Activated CD4-positive, alpha-beta memory T cell treated with anti-CD3 and anti-CD28 coated beads for 36 hours (primary cell): ENCODE measurements at regions not wholly inside any gene's neighbourhood (a gene's known extent, or its start where the extent isn't known, plus 50 kb on each side); places are given as distances from the start of the nearest gene placed in this dataset.

Experiments
- CTCF ChIA-PET: fragments of 350-600 bp; sonication (Branson Sonifier 250); formaldehyde crosslinking; loops from one replicate; lab custom pipeline; 2021; ENCODE audit warnings: antibody characterized with exemption, inconsistent platforms; lab: Charles Lee
- POLR2A ChIA-PET: fragments of 350-600 bp; sonication (Branson Sonifier 250); formaldehyde crosslinking; loops from one replicate; lab custom pipeline; 2021; ENCODE audit warnings: antibody characterized with exemption; lab: Charles Lee
- DNase-seq: peaks from one replicate; pipeline ENCODE4 v3.0.0-alpha.2; 2020
- H3K27ac Mint-ChIP-seq: one replicate; pipeline ENCODE4 v1.8.0; 2021; ENCODE audit warnings: mixed read lengths
- H3K27me3 Mint-ChIP-seq: one replicate; pipeline ENCODE4 v1.8.0; 2021; ENCODE audit warnings: mixed read lengths
- H3K36me3 Mint-ChIP-seq: one replicate; pipeline ENCODE4 v1.8.0; 2021; ENCODE audit warnings: mixed read lengths
- H3K4me1 Mint-ChIP-seq: one replicate; pipeline ENCODE4 v1.8.0; 2021; ENCODE audit warnings: low read depth, mixed read lengths
- H3K4me3 Mint-ChIP-seq: one replicate; pipeline ENCODE4 v1.8.0; 2021; ENCODE audit warnings: mild to moderate bottlenecking, mixed read lengths
- H3K9me3 Mint-ChIP-seq: one replicate; pipeline ENCODE4 v1.8.0; 2021; ENCODE audit warnings: mixed read lengths
- intact Hi-C: fragments of 100-400 bp; cut with micrococcal nuclease; formaldehyde crosslinking; loops from one replicate; pipeline ENCODE4 v1.15.1; 2023

DNA sequence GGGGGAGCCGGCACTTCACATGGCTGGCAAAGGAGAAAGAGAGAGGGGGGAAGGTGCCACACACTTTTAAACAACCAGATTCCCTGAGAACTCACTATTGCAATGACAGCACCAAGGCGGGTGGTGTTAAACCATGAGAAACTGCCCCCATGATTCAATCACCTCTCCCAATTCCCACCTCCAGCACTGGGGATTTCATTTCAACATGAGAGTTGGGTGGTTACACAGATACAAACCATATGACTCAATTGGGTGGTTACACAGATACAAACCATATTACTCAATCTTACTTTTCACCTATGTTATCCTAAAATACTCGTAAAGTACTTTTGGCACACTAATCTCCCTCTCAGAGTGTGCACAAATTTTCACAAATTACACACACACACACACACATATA is 1097.5 kb upstream of the TMPRSS15 start:
- DNase-seq, result no peak
- no peaks in the 10 kb centered on the region for H3K27me3 Mint-ChIP-seq
- no peaks in the 10 kb centered on the region for H3K4me1 Mint-ChIP-seq
- H3K9me3 Mint-ChIP-seq, result peaks cover 13% of the 10 kb centered on the region
- ChIA-PET CTCF (no interaction called here), POLR2A (no interaction called here)
- H3K4me3 Mint-ChIP-seq, result no peak overlapping the region
- no peaks in the 10 kb centered on the region for H3K36me3 Mint-ChIP-seq
- intact Hi-C loops, result no loop called here
- H3K27ac Mint-ChIP-seq, result no peak overlapping the region

DNA sequence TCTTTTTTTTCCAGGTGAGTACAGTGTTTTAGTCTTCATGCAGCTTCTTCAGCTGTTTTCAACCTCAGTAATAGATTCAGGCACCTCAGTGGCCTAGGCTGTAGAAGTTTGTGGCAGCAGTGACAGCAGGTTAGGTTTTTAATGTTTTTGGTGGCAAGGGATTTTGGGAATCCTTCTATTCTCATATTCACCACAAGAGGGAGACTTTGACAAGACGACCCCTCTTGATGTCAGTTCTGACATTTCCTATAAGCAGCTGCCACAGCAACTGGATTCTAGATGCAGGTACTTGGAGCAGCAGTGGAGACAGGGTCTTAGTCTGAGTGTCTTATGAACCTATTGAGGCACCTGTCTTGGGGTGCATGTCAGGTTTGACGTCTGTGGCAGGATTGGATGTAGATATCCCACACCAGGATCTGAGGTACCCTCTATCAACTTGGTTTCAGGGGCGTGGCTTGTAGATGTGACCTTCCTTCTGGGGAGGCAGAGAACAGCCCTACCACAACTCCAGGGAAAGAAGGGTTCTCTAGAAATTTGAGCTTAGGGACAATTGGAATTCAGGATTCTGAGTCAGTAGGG is 1104.2 kb upstream of the TMPRSS15 start:
- Mint-ChIP-seq H3K27me3 (no peaks in the 10 kb centered on the region), H3K36me3 (no peaks in the 10 kb centered on the region), H3K4me1 (no peaks in the 10 kb centered on the region), H3K4me3 (no peak overlapping the region), H3K27ac (no peak overlapping the region), H3K9me3 (peaks cover 21% of the 10 kb centered on the region)
- ChIA-PET POLR2A (no interaction called here), CTCF (no interaction called here)
- DNase-seq, result no peak
- intact Hi-C loops, result no loop called here

DNA sequence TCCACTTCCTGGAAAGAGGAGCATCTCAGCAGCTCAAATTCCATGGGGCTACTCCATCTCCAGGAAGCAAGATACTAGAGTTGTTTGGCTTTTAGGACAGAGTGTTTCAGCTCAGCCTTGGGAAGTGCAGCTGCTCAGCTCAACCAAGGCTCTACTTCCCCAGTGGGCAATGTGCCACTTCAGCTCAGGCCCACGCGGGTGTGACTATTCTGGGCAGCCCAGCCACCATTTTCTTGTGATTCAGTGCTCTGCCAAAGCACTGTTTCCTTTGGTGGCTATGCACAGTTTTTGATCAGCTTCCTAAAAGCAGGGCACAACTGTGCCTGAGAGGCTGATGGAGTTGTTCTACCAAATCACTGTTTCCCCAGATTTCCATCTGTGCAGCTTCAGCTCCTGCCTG is 1104.9 kb upstream of the TMPRSS15 start:
- Mint-ChIP-seq H3K4me3 (no peak overlapping the region), H3K36me3 (no peaks in the 10 kb centered on the region), H3K9me3 (peaks cover 21% of the 10 kb centered on the region), H3K27ac (no peak overlapping the region), H3K4me1 (no peaks in the 10 kb centered on the region), H3K27me3 (no peaks in the 10 kb centered on the region)
- ChIA-PET POLR2A (no interaction called here), CTCF (no interaction called here)
- DNase-seq, result no peak
- intact Hi-C loops, result no loop called here

GRCh38 chr21:19508844-19509243 is 1105.3 kb upstream of the TMPRSS15 start:
- Mint-ChIP-seq H3K4me1 (no peaks in the 10 kb centered on the region), H3K9me3 (peaks cover 21% of the 10 kb centered on the region), H3K36me3 (no peaks in the 10 kb centered on the region), H3K4me3 (no peak overlapping the region), H3K27me3 (no peaks in the 10 kb centered on the region), H3K27ac (no peak overlapping the region)
- ChIA-PET POLR2A (no interaction called here), CTCF (no interaction called here)
- DNase-seq, result no peak
- intact Hi-C loops, result no loop called here

GRCh38 chr21:19510057-19510456 is 1106.5 kb upstream of the TMPRSS15 start:
- POLR2A ChIA-PET, result no interaction called here
- H3K36me3 Mint-ChIP-seq, result no peaks in the 10 kb centered on the region

GRCh38 chr21:19510653-19511052 is 1107.1 kb upstream of the TMPRSS15 start:
- no peak for DNase-seq
- intact Hi-C loops, result no loop called here
- peaks cover 25% of the 10 kb centered on the region for H3K9me3 Mint-ChIP-seq
- H3K27ac Mint-ChIP-seq, result no peak overlapping the region
- H3K4me3 Mint-ChIP-seq, result no peak overlapping the region
- no peaks in the 10 kb centered on the region for H3K4me1 Mint-ChIP-seq
- H3K27me3 Mint-ChIP-seq, result no peaks in the 10 kb centered on the region
- POLR2A ChIA-PET, result no interaction called here
- CTCF ChIA-PET, result no interaction called here
- H3K36me3 Mint-ChIP-seq, result no peaks in the 10 kb centered on the region

More at GRCh38 chr21:19510057-19510456, 1106.5 kb upstream of the TMPRSS15 start:
- Mint-ChIP-seq H3K4me1 (no peaks in the 10 kb centered on the region), H3K9me3 (peaks cover 25% of the 10 kb centered on the region), H3K27me3 (no peaks in the 10 kb centered on the region), H3K27ac (no peak overlapping the region), H3K4me3 (no peak overlapping the region)
- intact Hi-C loops, result no loop called here
- CTCF ChIA-PET, result no interaction called here
- no peak for DNase-seq

- peaks cover 18% of the 10 kb centered on the region for H3K9me3 Mint-ChIP-seq
- CTCF ChIA-PET, result no interaction called here
- H3K4me3 Mint-ChIP-seq, result no peak overlapping the region
Measured at GRCh38 chr21:19522381-19522780, 1118.8 kb upstream of the TMPRSS15 start.

DNA sequence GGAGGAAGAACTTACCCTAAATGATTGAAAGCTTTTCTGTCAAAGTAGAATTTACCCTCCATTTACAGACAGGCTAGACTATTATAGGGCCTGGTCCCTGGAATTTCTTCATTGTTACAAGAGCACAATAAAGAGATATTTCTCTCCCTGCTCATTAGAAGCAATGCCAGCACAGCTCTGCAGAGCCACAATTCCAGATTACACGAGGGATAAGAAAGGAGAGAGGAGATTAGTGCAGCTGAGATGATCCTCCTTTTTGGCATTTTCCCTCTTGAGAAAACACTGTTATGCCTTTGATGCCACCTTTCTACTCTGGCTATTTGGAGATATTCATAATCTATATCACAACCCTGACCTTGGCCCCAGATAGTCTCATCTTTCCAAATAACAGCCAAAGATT is 1119.5 kb upstream of the TMPRSS15 start:
- intact Hi-C loops, result no loop called here
- Mint-ChIP-seq H3K4me1 (no peaks in the 10 kb centered on the region), H3K27me3 (no peaks in the 10 kb centered on the region), H3K4me3 (no peak overlapping the region), H3K9me3 (peaks cover 18% of the 10 kb centered on the region), H3K36me3 (no peaks in the 10 kb centered on the region), H3K27ac (no peak overlapping the region)
- ChIA-PET CTCF (no interaction called here), POLR2A (no interaction called here)
- DNase-seq, result no peak

More at GRCh38 chr21:19522381-19522780, 1118.8 kb upstream of the TMPRSS15 start:
- Mint-ChIP-seq H3K27me3 (no peaks in the 10 kb centered on the region), H3K36me3 (no peaks in the 10 kb centered on the region), H3K4me1 (no peaks in the 10 kb centered on the region), H3K27ac (no peak overlapping the region)
- POLR2A ChIA-PET, result no interaction called here
- intact Hi-C loops, result no loop called here
- DNase-seq, result no peak

- CTCF ChIA-PET, result no interaction called here
- H3K27ac Mint-ChIP-seq, result no peak overlapping the region
- intact Hi-C loops, result no loop called here
Measured at GRCh38 chr21:19523746-19524145, 1120.2 kb upstream of the TMPRSS15 start.

GRCh38 chr21:19529031-19529430 is 1125.4 kb upstream of the TMPRSS15 start:
- DNase-seq, result no peak
- no peak overlapping the region for H3K4me3 Mint-ChIP-seq
- H3K4me1 Mint-ChIP-seq, result no peaks in the 10 kb centered on the region
- H3K9me3 Mint-ChIP-seq, result peaks cover 12% of the 10 kb centered on the region
- H3K36me3 Mint-ChIP-seq, result no peaks in the 10 kb centered on the region
- POLR2A ChIA-PET, result no interaction called here
- no peak overlapping the region for H3K27ac Mint-ChIP-seq
- no peaks in the 10 kb centered on the region for H3K27me3 Mint-ChIP-seq
- CTCF ChIA-PET, result no interaction called here
- intact Hi-C loops, result no loop called here

More at GRCh38 chr21:19523746-19524145, 1120.2 kb upstream of the TMPRSS15 start:
- DNase-seq, result no peak
- H3K9me3 Mint-ChIP-seq, result peaks cover 18% of the 10 kb centered on the region
- H3K36me3 Mint-ChIP-seq, result no peaks in the 10 kb centered on the region
- no peaks in the 10 kb centered on the region for H3K27me3 Mint-ChIP-seq
- POLR2A ChIA-PET, result no interaction called here
- no peaks in the 10 kb centered on the region for H3K4me1 Mint-ChIP-seq
- H3K4me3 Mint-ChIP-seq, result no peak overlapping the region

DNA sequence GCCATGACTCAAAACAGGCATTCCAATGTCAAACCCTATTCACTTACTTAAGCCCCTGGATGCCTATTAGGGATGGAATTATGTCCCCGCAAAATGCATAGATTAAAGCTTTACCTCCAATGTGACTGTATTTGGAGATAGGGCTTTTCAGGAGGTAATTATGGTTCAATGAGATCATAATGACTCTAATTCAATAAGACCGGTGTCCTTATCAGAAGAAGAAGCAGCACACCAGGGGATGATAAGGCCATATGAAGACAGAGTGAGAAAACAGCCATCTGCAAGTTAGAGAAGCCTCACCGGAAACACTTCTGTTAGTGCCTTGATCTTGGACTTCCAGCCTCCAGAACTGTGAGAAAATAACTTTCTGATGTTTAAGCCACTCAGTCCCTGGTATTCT is 1131.8 kb upstream of the TMPRSS15 start:
- no peak overlapping the region for H3K4me3 Mint-ChIP-seq
- H3K27me3 Mint-ChIP-seq, result no peaks in the 10 kb centered on the region
- ChIA-PET POLR2A (no interaction called here), CTCF (no interaction called here)
- H3K4me1 Mint-ChIP-seq, result no peaks in the 10 kb centered on the region
- intact Hi-C loops, result no loop called here
- H3K27ac Mint-ChIP-seq, result no peak overlapping the region
- DNase-seq, result no peak
- H3K36me3 Mint-ChIP-seq, result no peaks in the 10 kb centered on the region
- peaks cover 14% of the 10 kb centered on the region for H3K9me3 Mint-ChIP-seq

GRCh38 chr21:19537116-19537515 is 1133.5 kb upstream of the TMPRSS15 start:
- H3K36me3 Mint-ChIP-seq, result no peaks in the 10 kb centered on the region
- no peak overlapping the region for H3K27ac Mint-ChIP-seq
- DNase-seq, result no peak
- H3K9me3 Mint-ChIP-seq, result peaks cover 14% of the 10 kb centered on the region
- H3K4me1 Mint-ChIP-seq, result no peaks in the 10 kb centered on the region
- CTCF ChIA-PET, result no interaction called here
- H3K27me3 Mint-ChIP-seq, result no peaks in the 10 kb centered on the region
- no peak overlapping the region for H3K4me3 Mint-ChIP-seq
- POLR2A ChIA-PET, result no interaction called here
- intact Hi-C loops, result no loop called here

DNA sequence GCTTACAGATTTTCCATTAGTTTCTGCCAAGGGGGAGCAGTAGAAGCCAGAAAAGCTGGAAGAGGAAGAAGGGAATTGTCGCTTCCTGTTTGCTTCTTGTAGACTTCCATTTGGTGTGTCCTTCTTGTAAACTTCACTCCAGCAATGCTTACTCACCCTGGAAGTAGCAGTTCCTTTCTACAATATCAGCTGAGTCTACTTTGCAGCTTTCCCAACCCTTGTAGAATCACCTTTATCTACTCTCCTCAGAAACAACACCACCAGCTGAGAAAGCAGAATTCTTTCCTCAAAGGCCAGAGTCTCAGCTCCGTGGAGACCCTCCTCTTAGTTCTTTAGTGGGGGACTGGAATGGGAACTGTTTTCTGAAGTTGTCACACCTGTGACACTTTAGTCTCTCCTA is 1136.7 kb upstream of the TMPRSS15 start:
- intact Hi-C loops, result no loop called here
- POLR2A ChIA-PET, result no interaction called here
- no peaks in the 10 kb centered on the region for H3K4me1 Mint-ChIP-seq
- no peak overlapping the region for H3K4me3 Mint-ChIP-seq
- DNase-seq, result no peak
- H3K27me3 Mint-ChIP-seq, result no peaks in the 10 kb centered on the region
- H3K9me3 Mint-ChIP-seq, result peaks cover 27% of the 10 kb centered on the region
- no peaks in the 10 kb centered on the region for H3K36me3 Mint-ChIP-seq
- CTCF ChIA-PET, result no interaction called here
- no peak overlapping the region for H3K27ac Mint-ChIP-seq
